WERI-Rb-1 (cell line): ENCODE measurements at regions not wholly inside any gene's neighbourhood (a gene's known extent, or its start where the extent isn't known, plus 50 kb on each side); places are given as distances from the start of the nearest gene placed in this dataset.
"Not testable (repeated sequence)": the region's sequence is repeated elsewhere in the genome, so short reads cannot be mapped to it uniquely, and the experiment has no call there.

Experiments used
- DNase-seq: peaks from one replicate; pipeline ENCODE4 v3.0.0-alpha.2; 2020
- H3K27ac ChIP-seq: fragments of 250-450 bp; sonication (Bioruptor Pico); 2 replicates; pipeline ENCODE4 v1.5.1; 2020; ENCODE audit warnings: mild to moderate bottlenecking, moderate library complexity
- H3K27me3 ChIP-seq: fragments of 250-450 bp; sonication (Bioruptor Pico); 2 replicates; pipeline ENCODE4 v1.5.1; 2021; ENCODE audit warnings: mild to moderate bottlenecking, low read depth, moderate library complexity; ENCODE audit not compliant: insufficient read depth, severe bottlenecking
- H3K36me3 ChIP-seq: fragments of 250-450 bp; sonication (Bioruptor Pico); 2 replicates; pipeline ENCODE4 v1.5.1; 2020; ENCODE audit warnings: mild to moderate bottlenecking, moderate library complexity
- H3K4me3 ChIP-seq: 2 replicates; pipeline ENCODE4 v1.5.1; 2011; ENCODE audit warnings: low read depth, mild to moderate bottlenecking, control low read depth, low read length
- H3K9me3 ChIP-seq: fragments of 250-450 bp; sonication (Bioruptor Pico); 2 replicates; pipeline ENCODE4 v1.5.1; 2021; ENCODE audit warnings: mild to moderate bottlenecking, moderate library complexity; ENCODE audit not compliant: severe bottlenecking
- CTCF ChIP-seq: IDR thresholded peaks from 2 replicates; pipeline ENCODE4 v1.5.1; 2011; ENCODE audit warnings: low read depth, mild to moderate bottlenecking, control low read depth, inconsistent platforms, low read length

- TF ChIP-seq CTCF, result no peak
- Histone ChIP-seq H3K27me3 (no peaks in the 10 kb centered on the region), H3K9me3 (no peaks in the 10 kb centered on the region), H3K27ac (no peak overlapping the region), H3K4me3 (no peak overlapping the region), H3K36me3 (no peaks in the 10 kb centered on the region)
- DNase-seq, result peak; percentile 11
Observed at GRCh38 chr4:124833831-124834505, 121.4 kb upstream of the ANKRD50 start.

GRCh38 chr4:124828382-124828781, 115.8 kb upstream of the ANKRD50 start:
- Histone ChIP-seq H3K36me3 (no peaks in the 10 kb centered on the region), H3K27ac (no peak overlapping the region), H3K4me3 (no peak overlapping the region), H3K27me3 (no peaks in the 10 kb centered on the region), H3K9me3 (no peaks in the 10 kb centered on the region)
- no peak for TF ChIP-seq CTCF
- DNase-seq, result no peak

- Histone ChIP-seq H3K4me3 (no peak overlapping the region), H3K27ac (no peak overlapping the region), H3K36me3 (no peaks in the 10 kb centered on the region), H3K9me3 (no peaks in the 10 kb centered on the region), H3K27me3 (no peaks in the 10 kb centered on the region)
- no peak for TF ChIP-seq CTCF
- no peak for DNase-seq
Observed at GRCh38 chr4:124817531-124817930, 105.0 kb upstream of the ANKRD50 start.

GRCh38 chr4:124812203-124812602, 99.7 kb upstream of the ANKRD50 start:
- not testable (repeated sequence) for DNase-seq, H3K27ac ChIP-seq, H3K36me3 ChIP-seq, H3K4me3 ChIP-seq, H3K27me3 ChIP-seq, H3K9me3 ChIP-seq

- no peak for TF ChIP-seq CTCF
- no peak for DNase-seq
- no peak overlapping the region for H3K27ac ChIP-seq
Observed at GRCh38 chr4:124810827-124811226, 98.3 kb upstream of the ANKRD50 start.

GRCh38 chr4:124807421-124807820, 94.9 kb upstream of the ANKRD50 start:
- Histone ChIP-seq H3K27ac (no peak overlapping the region), H3K9me3 (peaks cover 4% of the 10 kb centered on the region), H3K4me3 (no peak overlapping the region), H3K36me3 (no peaks in the 10 kb centered on the region), H3K27me3 (no peaks in the 10 kb centered on the region)
- no peak for TF ChIP-seq CTCF
- no peak for DNase-seq

More at GRCh38 chr4:124810827-124811226, 98.3 kb upstream of the ANKRD50 start:
- Histone ChIP-seq H3K36me3 (no peaks in the 10 kb centered on the region), H3K27me3 (no peaks in the 10 kb centered on the region), H3K9me3 (peaks cover 4% of the 10 kb centered on the region), H3K4me3 (no peak overlapping the region)
